DND-41 (cell line): ENCODE measurements at regions not wholly inside any gene's neighbourhood (a gene's known extent, or its start where the extent isn't known, plus 50 kb on each side); places are given as distances from the start of the nearest gene placed in this dataset.

Experiments used
- CTCF ChIP-seq: IDR thresholded peaks from 2 replicates; pipeline ENCODE4 v1.5.1; 2012; ENCODE audit warnings: borderline replicate concordance, low read length, moderate library complexity, mild to moderate bottlenecking; ENCODE audit not compliant: poor library complexity, severe bottlenecking; ENCODE audit errors: extremely low read depth
- EZH2 ChIP-seq: IDR thresholded peaks from 3 replicates; pipeline ENCODE4 v1.6.1; 2012; ENCODE audit warnings: borderline replicate concordance, low read depth, mild to moderate bottlenecking, moderate library complexity, low read length, inconsistent platforms; ENCODE audit not compliant: severe bottlenecking

GRCh38 chr18:61047794-61048193, 285.4 kb upstream of the CDH20 start:
- TF ChIP-seq CTCF (no peak), EZH2 (no peak)
